K562 (cell line): ENCODE measurements at regions not wholly inside any gene's neighbourhood (a gene's known extent, or its start where the extent isn't known, plus 50 kb on each side); places are given as distances from the start of the nearest gene placed in this dataset.

Experiments used
- ATAC-seq: fragments of 200-7000 bp; cut with Tn5 transposase; 3 replicates; pipeline ENCODE4 v1.9.1; 2020; ENCODE audit warnings: moderate library complexity
- BruUV-seq: library from RNA; stranded (reverse); fragments of 400-500 nt; replicated peaks from 2 replicates; lab custom pipeline; 2021; lab: Mats Ljungman, UMichigan
- CTCF ChIA-PET: fragments of 300-600 bp; formaldehyde crosslinking; extraction: SDS; loops from one replicate; lab custom pipeline; 2021; ENCODE audit warnings: low intra/inter-chr PET ratio; lab: Yijun Ruan, JAX
- POLR2A ChIA-PET: fragments of 300-600, 350-650 bp; sonication (Branson Sonifier 250); formaldehyde crosslinking; extraction: SDS; loops from one replicate; lab custom pipeline; 2021; ENCODE audit warnings: antibody characterized with exemption, inconsistent platforms; lab: Yijun Ruan, JAX
- DNase-seq, 4 experiments: peaks; one replicate each; pipeline versions ENCODE4 v3.0.0 to v3.0.0-alpha.2; 2011 to 2018; ENCODE audit warnings: low spot score in 3 of 4, mixed read lengths in 3 of 4; ENCODE audit errors: extremely low read depth in 1 of 4
- FAIRE-seq: peaks from 2 replicates; lab custom pipeline; 2011; peaks lifted over from hg19 to GRCh38; lab: Jason Lieb, UNC
- H2AFZ ChIP-seq: 2 replicates; pipeline ENCODE4 v1.6.0; 2011; ENCODE audit warnings: low read depth, low read length, control low read depth, inconsistent platforms
- H3K27ac ChIP-seq: fragments of 200-600 bp; 3 replicates; pipeline ENCODE4 v1.8.0; 2011; ENCODE audit warnings: low read depth, mild to moderate bottlenecking, control low read depth, inconsistent platforms, low read length, moderate library complexity, mixed read lengths; ENCODE audit errors: extremely low read depth
- H3K27me3 ChIP-seq, 2 experiments: fragments of 300-600 bp in 1 of 2; 2 replicates in 1 of 2; 3 replicates in 1 of 2; pipeline versions ENCODE4 v1.6.0 to v1.8.0; 2011; ENCODE audit warnings: inconsistent platforms in 2 of 2, low read length in 2 of 2, mild to moderate bottlenecking in 1 of 2, mixed read lengths in 1 of 2, moderate library complexity in 1 of 2; ENCODE audit not compliant: control insufficient read depth in 2 of 2, insufficient read depth in 2 of 2
- H3K36me3 ChIP-seq: fragments of 300-600 bp; 3 replicates; pipeline ENCODE4 v1.8.0; 2011; ENCODE audit warnings: mild to moderate bottlenecking, low read length, inconsistent platforms; ENCODE audit not compliant: control insufficient read depth, insufficient read depth
- H3K4me1 ChIP-seq, 2 experiments: fragments of 200-600 bp in 1 of 2; replicated peaks in 1 of 2; 2 replicates in 1 of 2; 3 replicates in 1 of 2; pipeline versions ENCODE4 v1.5.1 to v1.8.0; 2011; ENCODE audit warnings: inconsistent platforms in 2 of 2, low read length in 2 of 2, mild to moderate bottlenecking in 1 of 2, mixed read lengths in 1 of 2, moderate library complexity in 1 of 2; ENCODE audit not compliant: control insufficient read depth in 2 of 2, insufficient read depth in 2 of 2
- H3K4me2 ChIP-seq: 2 replicates; pipeline ENCODE4 v1.6.1; 2011; ENCODE audit warnings: low read length, control low read depth, inconsistent platforms, mixed read lengths; ENCODE audit not compliant: insufficient read depth
- H3K4me3 ChIP-seq: fragments of 200-600 bp; sonication (generic), shearing (Covaris generic); 2 replicates; pipeline ENCODE4 v1.5.1; 2016; ENCODE audit warnings: control low read depth, inconsistent platforms
- H3K79me2 ChIP-seq: fragments of 200-600 bp; 3 replicates; pipeline ENCODE4 v1.8.0; 2011; ENCODE audit warnings: low read length, inconsistent platforms; ENCODE audit not compliant: control insufficient read depth, insufficient read depth
- H3K9ac ChIP-seq, 2 experiments: 2 replicates each; pipeline versions ENCODE4 v1.6.0 to v1.6.1; 2011; ENCODE audit warnings: low read depth in 2 of 2, low read length in 2 of 2, control low read depth in 1 of 2, inconsistent platforms in 1 of 2, mild to moderate bottlenecking in 1 of 2, mixed read lengths in 1 of 2; ENCODE audit not compliant: insufficient read depth in 1 of 2
- H3K9me1 ChIP-seq: one replicate; pipeline ENCODE4 v1.6.0; 2011; ENCODE audit warnings: inconsistent platforms, mild to moderate bottlenecking, low read length, moderate library complexity; ENCODE audit not compliant: control insufficient read depth, insufficient read depth
- H3K9me3 ChIP-seq: replicated peaks from 2 replicates; pipeline ENCODE4 v1.5.1; 2011; ENCODE audit warnings: low read depth, low read length, inconsistent platforms; ENCODE audit not compliant: control insufficient read depth, insufficient read depth
- H4K20me1 ChIP-seq: replicated peaks from 2 replicates; pipeline ENCODE4 v1.6.1; 2011; ENCODE audit warnings: low read length, inconsistent platforms, mixed read lengths; ENCODE audit not compliant: control insufficient read depth, insufficient read depth
- ATF1 ChIP-seq, 2 experiments: fragments of 450-650 bp in 1 of 2; IDR thresholded peaks; 2 replicates each; pipeline ENCODE4 v1.6.1; 2016; ENCODE audit warnings: missing compliant biosample characterization in 1 of 2, missing genetic modification characterization in 1 of 2
- CBFA2T3 ChIP-seq: fragments of 450-650 bp; IDR thresholded peaks from 2 replicates; pipeline ENCODE4 v1.6.1; 2017
- CREB3 ChIP-seq: fragments of 450-650 bp; conservative IDR thresholded peaks from 2 replicates; pipeline ENCODE4 v1.6.1; 2016; ENCODE audit warnings: missing genetic modification characterization, low read depth, mild to moderate bottlenecking, missing compliant biosample characterization, moderate library complexity
- CSDE1 ChIP-seq, 2 experiments: fragments of 450-650 bp; IDR thresholded peaks; 2 replicates each; pipeline ENCODE4 v1.6.1; 2016; ENCODE audit warnings: mild to moderate bottlenecking in 1 of 2
- DACH1 ChIP-seq: fragments of 450-650 bp; IDR thresholded peaks from 2 replicates; pipeline ENCODE4 v1.6.1; 2018; ENCODE audit not compliant: partially characterized antibody
- GABPA ChIP-seq: fragments of 200-800 bp; sonication (Bioruptor generic); conservative IDR thresholded peaks from 2 replicates; pipeline ENCODE4 v1.6.1; 2016; ENCODE audit warnings: low read depth, missing genetic modification characterization, missing compliant biosample characterization
- MCM2 ChIP-seq: fragments of 450-650 bp; IDR thresholded peaks from 2 replicates; pipeline ENCODE4 v1.6.1; 2017; ENCODE audit warnings: low read depth, mild to moderate bottlenecking
- MYC ChIP-seq, 2 experiments: fragments of 250-450 bp in 1 of 2; sonication (Bioruptor Pico) in 1 of 2; IDR thresholded peaks; 2 replicates each; pipeline versions ENCODE4 v1.5.1 to v1.6.1; 2012 to 2021; ENCODE audit warnings: low read depth in 2 of 2, borderline replicate concordance in 1 of 2, improper control_type of control experiment in 1 of 2, low read length in 1 of 2, mild to moderate bottlenecking in 1 of 2, moderate library complexity in 1 of 2
- PCBP2 ChIP-seq: fragments of 200-400 bp; formaldehyde crosslinking; IDR thresholded peaks from 2 replicates; pipeline ENCODE4 v1.6.1; 2018; ENCODE audit warnings: low read length, low read depth, mild to moderate bottlenecking, moderate library complexity; ENCODE audit not compliant: poor library complexity, severe bottlenecking
- PHF21A ChIP-seq: fragments of 450-650 bp; IDR thresholded peaks from 2 replicates; pipeline ENCODE4 v1.6.1; 2017; ENCODE audit warnings: low read depth, borderline replicate concordance
- RFX1 ChIP-seq: fragments of 450-650 bp; IDR thresholded peaks from 2 replicates; pipeline ENCODE4 v1.6.1; 2016; ENCODE audit warnings: mild to moderate bottlenecking, moderate library complexity
- SIN3B ChIP-seq: fragments of 450-650 bp; IDR thresholded peaks from 2 replicates; pipeline ENCODE4 v1.6.1; 2017; ENCODE audit warnings: low read depth, mild to moderate bottlenecking, moderate library complexity
- TCF3 ChIP-seq: sonication (generic); formaldehyde crosslinking; IDR thresholded peaks from 2 replicates; pipeline ENCODE4 v1.4.0; 2020; ENCODE audit warnings: mild to moderate bottlenecking, missing genetic modification reagents
- ZBTB43 ChIP-seq: sonication (generic); formaldehyde crosslinking; IDR thresholded peaks from 2 replicates; pipeline ENCODE4 v1.8.0; 2023; ENCODE audit warnings: mild to moderate bottlenecking, missing genetic modification reagents
- ZFP91 ChIP-seq: sonication (generic); formaldehyde crosslinking; IDR thresholded peaks from 2 replicates; pipeline ENCODE4 v1.8.0; 2022; ENCODE audit warnings: mild to moderate bottlenecking, missing genetic modification reagents
- WGBS: fragments of 100-300 bp; shearing (Covaris generic); methylation state at CpG from one replicate; pipeline ENCODE4 v1.1.6; 2016; ENCODE audit warnings: low coverage, mixed read lengths; ENCODE audit not compliant: insufficient coverage; ENCODE audit errors: missing lambda C conversion rate; 5-methylcytosine and 5-hydroxymethylcytosine counted together
- in situ Hi-C: fragments of 300-500 bp; cut with MboI; formaldehyde crosslinking; loops from 4 replicates; pipeline ENCODE4 v1.15.0; 2018; ENCODE audit warnings: inconsistent platforms, mixed read lengths
- intact Hi-C: fragments of 100-400 bp; cut with micrococcal nuclease; formaldehyde crosslinking; loops from 2 replicates; pipeline ENCODE4 v1.14.2; 2022

- FAIRE-seq (no peak), ATAC-seq (no peak), DNase-seq (no peak)
- Histone ChIP-seq H3K4me2 (no peak overlapping the region), H3K27me3 (no peaks in the 10 kb centered on the region), H3K4me3 (no peak overlapping the region), H3K36me3 (no peaks in the 10 kb centered on the region), H3K9ac (no peak overlapping the region), H3K27ac (no peak overlapping the region), H3K9me3 (no peaks in the 10 kb centered on the region), H3K79me2 (no peaks in the 10 kb centered on the region), H4K20me1 (no peaks in the 10 kb centered on the region), H2AFZ (no peak overlapping the region), H3K9me1 (no peaks in the 10 kb centered on the region), H3K4me1 (no peaks in the 10 kb centered on the region)
- ChIA-PET CTCF (no interaction called here), POLR2A (no interaction called here)
- intact Hi-C loops = no loop called here
- WGBS = 0% methylated on average over 2 of the region's 2 CpGs
- TF ChIP-seq CREB3 (tag) = no peak
- TF ChIP-seq ATF1 (CRISPR knock-in tag; IDR thresholded peaks at IDR 0.05) = no peak
- TF ChIP-seq ATF1 (tag; IDR thresholded peaks at IDR 0.05) = no peak
- TF ChIP-seq MCM2 = no peak
- TF ChIP-seq PHF21A = no peak
- no peak for TF ChIP-seq RFX1
- TF ChIP-seq ZBTB43 (CRISPR knock-in tag) = no peak
- no peak for TF ChIP-seq SIN3B
- no peak for TF ChIP-seq MYC (IDR thresholded peaks at IDR 0.05; ENCODE audit: low read depth, low read length)
- no peak for TF ChIP-seq MYC (CRISPR knock-in tag; IDR thresholded peaks at IDR 0.05; ENCODE audit: borderline replicate concordance, low read depth)
- no peak for TF ChIP-seq ZFP91 (CRISPR knock-in tag)
- no peak for TF ChIP-seq CSDE1 (IDR thresholded peaks at IDR 0.05)
- no peak for TF ChIP-seq CBFA2T3
- no peak for TF ChIP-seq TCF3 (CRISPR knock-in tag)
- TF ChIP-seq PCBP2 = no peak
- no peak for TF ChIP-seq DACH1
- TF ChIP-seq GABPA (tag) = no peak
- BruUV-seq = no TSS peak
- in situ Hi-C loops = no loop called here
Observed at GRCh38 chr10:33869481-33869880, 535.0 kb upstream of the NRP1 start.
